H1 (cell line): ENCODE measurements at regions not wholly inside any gene's neighbourhood (a gene's known extent, or its start where the extent isn't known, plus 50 kb on each side); places are given as distances from the start of the nearest gene placed in this dataset.

Experiments
- ATF2 ChIP-seq: IDR thresholded peaks from 2 replicates; pipeline ENCODE4 v1.6.1; 2012; ENCODE audit warnings: low read length, inconsistent platforms
- CBX5 ChIP-seq: fragments of 300-800, 300-1000 bp; sonication (generic); IDR thresholded peaks from 2 replicates; pipeline ENCODE4 v1.7.1; 2016; ENCODE audit warnings: antibody characterized with exemption, low read length, low read depth
- CHD7 ChIP-seq: fragments of 300-600 bp; sonication (generic); IDR thresholded peaks from 2 replicates; pipeline ENCODE4 v1.7.1; 2012; ENCODE audit warnings: low read length, moderate library complexity, mild to moderate bottlenecking, inconsistent platforms; ENCODE audit not compliant: insufficient replicate concordance
- JUN ChIP-seq: IDR thresholded peaks from 2 replicates; pipeline ENCODE4 v1.6.1; 2011; ENCODE audit warnings: low read depth, mild to moderate bottlenecking, improper control_type of control experiment, low read length
- JUND ChIP-seq: IDR thresholded peaks from 2 replicates; pipeline ENCODE4 v1.6.1; 2011; ENCODE audit warnings: mild to moderate bottlenecking, improper control_type of control experiment, low read length
- KDM5A ChIP-seq: fragments of 200-600 bp; IDR thresholded peaks from 2 replicates; pipeline ENCODE4 v1.7.1; 2012; ENCODE audit warnings: mild to moderate bottlenecking, low read length, inconsistent platforms, mixed read lengths
- RBBP5 ChIP-seq: IDR thresholded peaks from 2 replicates; pipeline ENCODE4 v1.7.1; 2012; ENCODE audit warnings: low read depth, mild to moderate bottlenecking, inconsistent platforms, low read length, moderate library complexity, borderline replicate concordance
- TBP ChIP-seq: IDR thresholded peaks from 2 replicates; pipeline ENCODE4 v1.6.1; 2011; ENCODE audit warnings: low read depth, low read length, improper control_type of control experiment
- TEAD4 ChIP-seq: IDR thresholded peaks from 2 replicates; pipeline ENCODE4 v1.6.1; 2012; ENCODE audit warnings: low read depth, low read length, inconsistent platforms, mixed read lengths

GRCh38 chr10:4132216-4132556, 347.2 kb upstream of the KLF6 start (continued):
- TF ChIP-seq CHD7 (no peak), TEAD4 (no peak), JUN (no peak), RBBP5 (no peak), TBP (no peak), CBX5 (no peak), ATF2 (no peak), JUND (no peak), KDM5A (no peak)
